GM12874 (cell line): ENCODE measurements at regions not wholly inside any gene's neighbourhood (a gene's known extent, or its start where the extent isn't known, plus 50 kb on each side); places are given as distances from the start of the nearest gene placed in this dataset.

ENCODE experiments used
- TF ChIP-seq, protein P1 (sequence below): IDR thresholded peaks from 2 replicates; pipeline ENCODE4 v1.5.1; 2011; ENCODE audit warnings: low read depth, mild to moderate bottlenecking, control low read depth, low read length, moderate library complexity; ENCODE audit not compliant: insufficient read depth

DNA sequence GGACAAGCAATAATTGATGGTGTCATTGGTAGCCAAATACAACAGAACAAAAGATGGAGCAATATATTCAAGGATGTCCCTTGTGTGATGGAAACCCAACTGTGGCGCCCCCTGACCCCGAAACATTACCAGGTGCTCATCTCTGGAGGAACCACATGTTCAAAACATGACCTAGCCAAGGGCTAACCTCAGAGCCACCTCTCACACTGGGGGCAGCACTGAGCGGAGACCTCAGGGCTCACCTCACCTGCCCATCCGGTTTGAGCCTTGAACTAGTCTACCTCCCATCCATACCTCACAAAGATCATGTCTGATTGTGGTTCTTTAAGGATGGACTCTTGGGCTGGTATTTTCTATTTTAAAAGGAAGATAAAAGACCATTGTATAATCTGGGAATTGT lies 314.4 kb upstream of the CDH7 start:
- TF ChIP-seq, protein P1, sequence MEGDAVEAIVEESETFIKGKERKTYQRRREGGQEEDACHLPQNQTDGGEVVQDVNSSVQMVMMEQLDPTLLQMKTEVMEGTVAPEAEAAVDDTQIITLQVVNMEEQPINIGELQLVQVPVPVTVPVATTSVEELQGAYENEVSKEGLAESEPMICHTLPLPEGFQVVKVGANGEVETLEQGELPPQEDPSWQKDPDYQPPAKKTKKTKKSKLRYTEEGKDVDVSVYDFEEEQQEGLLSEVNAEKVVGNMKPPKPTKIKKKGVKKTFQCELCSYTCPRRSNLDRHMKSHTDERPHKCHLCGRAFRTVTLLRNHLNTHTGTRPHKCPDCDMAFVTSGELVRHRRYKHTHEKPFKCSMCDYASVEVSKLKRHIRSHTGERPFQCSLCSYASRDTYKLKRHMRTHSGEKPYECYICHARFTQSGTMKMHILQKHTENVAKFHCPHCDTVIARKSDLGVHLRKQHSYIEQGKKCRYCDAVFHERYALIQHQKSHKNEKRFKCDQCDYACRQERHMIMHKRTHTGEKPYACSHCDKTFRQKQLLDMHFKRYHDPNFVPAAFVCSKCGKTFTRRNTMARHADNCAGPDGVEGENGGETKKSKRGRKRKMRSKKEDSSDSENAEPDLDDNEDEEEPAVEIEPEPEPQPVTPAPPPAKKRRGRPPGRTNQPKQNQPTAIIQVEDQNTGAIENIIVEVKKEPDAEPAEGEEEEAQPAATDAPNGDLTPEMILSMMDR, result no peak

DNA sequence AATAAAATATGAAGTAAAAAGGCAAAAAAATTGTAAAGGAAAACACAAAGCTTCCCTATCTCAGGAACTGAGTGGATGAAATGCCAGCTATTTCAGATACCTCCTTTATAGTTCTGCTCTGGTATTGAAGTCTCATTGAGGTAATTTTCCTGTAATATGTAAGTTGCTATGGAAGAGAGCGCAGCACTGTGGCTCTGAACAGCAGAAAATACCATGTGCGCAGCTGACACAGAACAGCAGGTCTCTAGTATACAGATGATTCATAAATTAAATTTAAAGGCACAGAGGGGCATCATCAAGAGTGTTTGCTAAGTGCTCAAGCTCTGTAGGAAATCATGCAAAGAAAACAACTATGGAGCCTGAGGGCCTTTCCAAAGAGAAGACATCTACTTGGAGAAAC lies 315.3 kb upstream of the CDH7 start:
- TF ChIP-seq, protein P1, result no peak

DNA sequence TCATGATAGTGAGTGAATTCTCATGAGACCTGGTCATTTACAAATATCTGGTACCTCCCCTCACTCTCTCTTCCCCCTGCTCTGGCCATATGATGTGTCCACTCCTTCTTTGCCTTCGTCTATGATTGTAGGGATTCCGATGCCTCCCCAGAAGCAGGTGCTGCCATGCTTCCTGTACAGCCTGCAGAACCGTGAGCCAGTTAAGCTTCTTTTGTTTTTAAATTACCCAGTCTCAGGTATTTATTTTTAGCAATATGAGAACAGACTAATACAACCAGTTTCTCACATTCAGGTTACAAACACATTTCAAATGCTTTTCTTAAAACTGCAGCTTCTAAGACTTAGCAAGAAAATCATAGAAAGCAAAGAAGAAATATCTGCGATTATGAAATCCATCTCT lies 321.2 kb upstream of the CDH7 start:
- TF ChIP-seq, protein P1, result no peak

DNA sequence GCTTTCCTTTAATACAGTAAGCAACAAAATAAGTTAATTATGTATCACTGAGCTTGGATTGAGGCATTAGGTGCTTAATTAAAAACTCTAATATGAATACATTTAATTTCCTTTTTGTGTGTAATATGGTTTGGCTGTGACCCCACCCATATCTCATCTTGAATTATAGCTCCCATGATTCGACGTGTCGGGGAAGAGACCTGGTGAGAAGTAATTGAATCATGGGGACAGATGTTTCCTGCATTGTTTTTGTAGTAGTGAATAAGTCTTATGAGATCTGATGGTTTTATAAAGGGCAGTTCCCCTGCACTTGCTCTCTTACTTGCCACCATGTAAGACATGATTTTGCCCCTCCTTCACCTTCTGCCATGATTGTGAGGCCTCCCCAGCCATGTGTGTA lies 325.4 kb upstream of the CDH7 start:
- TF ChIP-seq, protein P1, result no peak

DNA sequence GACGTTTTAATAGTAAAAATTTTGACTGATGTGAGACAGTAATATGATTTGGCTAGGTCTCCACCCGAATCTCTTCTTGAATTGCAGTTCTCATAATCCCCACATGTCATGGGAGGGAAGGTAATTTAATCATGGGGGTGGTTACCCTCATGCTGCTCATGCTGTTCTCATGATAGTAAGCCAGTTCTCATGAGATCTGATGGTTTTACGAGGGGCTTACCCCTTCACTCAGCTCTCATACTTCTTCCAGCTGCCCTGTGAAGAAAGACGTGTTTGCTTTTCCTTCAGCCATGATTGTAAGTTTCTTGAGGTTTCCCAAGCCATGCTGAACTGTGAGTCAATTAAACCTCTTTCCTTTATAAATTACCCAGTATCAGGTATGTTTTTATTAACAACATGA lies 327.0 kb upstream of the CDH7 start:
- TF ChIP-seq, protein P1, result no peak

DNA sequence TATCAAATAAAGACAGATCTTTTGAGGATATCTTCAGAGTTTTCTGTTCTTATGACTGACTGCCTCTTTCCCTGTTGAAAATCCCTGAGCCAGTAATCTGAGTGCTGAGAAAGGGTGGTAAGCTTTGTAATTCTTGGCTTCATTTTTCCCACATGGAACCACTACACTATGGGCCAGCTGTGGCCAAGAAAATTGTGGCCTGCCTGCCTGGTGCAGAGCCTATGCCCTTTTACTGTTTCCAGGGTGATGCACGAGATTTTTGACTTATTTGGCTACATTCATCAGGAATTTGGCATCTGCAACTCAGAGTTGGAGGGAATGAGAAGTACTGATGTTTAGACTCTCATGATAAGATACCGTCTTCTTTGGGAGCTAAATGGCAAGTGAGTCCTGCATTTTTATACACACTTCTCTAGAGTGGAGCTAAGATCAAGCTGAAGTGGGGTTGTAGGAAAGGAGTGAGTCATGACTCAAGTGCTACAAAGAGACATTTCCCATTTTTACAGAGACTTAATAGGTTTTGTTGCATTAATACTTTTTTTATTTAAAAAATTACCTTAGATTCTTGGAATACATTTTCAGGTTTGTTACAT lies 328.2 kb upstream of the CDH7 start:
- TF ChIP-seq, protein P1, result no peak

DNA sequence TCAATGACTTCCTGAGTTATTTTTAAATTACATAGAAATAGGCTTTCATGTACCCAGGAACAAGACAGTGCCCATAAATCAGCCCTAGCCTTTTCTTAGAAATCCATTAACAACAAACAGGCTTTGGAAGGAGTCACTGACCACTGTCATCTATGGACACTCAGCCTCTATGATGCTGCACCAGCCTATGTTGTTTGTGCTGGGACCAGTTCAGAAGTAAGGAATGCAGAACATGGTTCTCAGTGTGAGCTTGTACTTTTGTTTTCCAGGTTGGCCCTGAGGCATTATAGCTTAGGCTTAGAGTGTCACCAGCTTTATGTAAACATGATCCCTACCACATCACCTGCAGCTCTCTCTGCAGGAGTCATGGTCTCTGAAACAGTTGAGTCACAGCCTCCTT lies 335.7 kb upstream of the CDH7 start:
- TF ChIP-seq, protein P1, result no peak

DNA sequence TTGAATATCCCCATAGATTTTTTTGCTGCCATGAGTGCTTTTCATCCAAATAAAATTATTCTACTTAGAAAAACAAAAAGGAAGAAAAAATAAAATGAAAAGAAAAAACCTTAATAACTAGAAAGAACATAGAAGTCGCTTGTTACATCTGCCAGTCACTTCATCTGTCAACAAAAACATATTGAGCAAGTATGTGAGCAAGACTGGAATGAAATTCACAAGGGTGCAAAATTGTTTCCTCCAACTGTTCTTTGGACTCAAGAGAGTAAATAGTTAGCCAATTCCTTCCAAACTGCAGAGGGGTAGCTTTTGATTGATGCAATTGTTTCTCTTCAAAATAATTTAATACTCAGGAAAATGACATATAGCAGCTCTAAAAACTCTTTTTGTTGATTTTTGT lies 336.3 kb upstream of the CDH7 start:
- TF ChIP-seq, protein P1, result no peak
